CD4-positive, alpha-beta T cell treated with Interleukin-17A for 1 hour (primary cell): ENCODE measurements at regions not wholly inside any gene's neighbourhood (a gene's known extent, or its start where the extent isn't known, plus 50 kb on each side); places are given as distances from the start of the nearest gene placed in this dataset.
"Not testable (repeated sequence)": the region's sequence is repeated elsewhere in the genome, so short reads cannot be mapped to it uniquely, and the experiment has no call there.

ENCODE experiments used
- DNase-seq: peaks from one replicate; pipeline ENCODE4 v3.0.0-alpha.2; 2020

DNA sequence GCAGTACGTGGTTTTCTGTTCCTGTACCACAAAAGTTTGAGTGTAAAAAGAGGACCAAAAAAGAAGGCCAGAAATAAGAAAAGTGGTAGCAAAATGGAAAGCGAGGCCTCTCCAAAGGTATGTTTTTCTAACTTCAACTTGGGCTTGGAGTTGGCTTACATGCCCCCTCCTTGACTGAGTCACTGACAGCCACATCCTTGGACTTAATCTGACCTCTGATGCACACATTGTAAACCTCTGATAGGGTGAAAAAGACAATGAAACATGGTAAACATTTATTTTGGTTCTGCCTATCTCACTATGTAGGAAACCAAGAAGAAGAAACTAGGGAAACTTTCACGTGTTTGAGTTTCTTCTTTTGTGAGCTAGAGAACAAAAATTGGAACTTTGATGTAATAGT, 503.2 kb upstream of the ID4 start:
- DNase-seq: no peak

DNA sequence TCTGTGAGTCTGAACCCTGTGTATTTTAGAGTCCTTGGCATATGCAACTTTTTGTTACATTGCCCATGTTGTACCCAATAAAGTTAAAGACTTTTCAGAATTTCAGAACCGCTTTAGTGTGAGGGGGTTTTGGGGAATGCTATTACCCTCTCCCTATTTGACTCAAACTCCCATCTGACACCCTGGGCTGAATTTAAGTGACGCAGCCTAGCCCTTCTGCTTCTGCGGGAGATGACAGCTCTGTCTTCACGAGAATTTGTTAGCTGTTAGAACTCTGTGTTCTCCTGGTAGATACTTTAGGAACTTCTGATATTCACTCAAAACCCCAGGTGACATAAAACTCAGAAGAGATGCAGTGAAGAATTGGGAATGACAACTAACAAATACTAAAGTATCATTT, 500.6 kb upstream of the ID4 start:
- no peak for DNase-seq

DNA sequence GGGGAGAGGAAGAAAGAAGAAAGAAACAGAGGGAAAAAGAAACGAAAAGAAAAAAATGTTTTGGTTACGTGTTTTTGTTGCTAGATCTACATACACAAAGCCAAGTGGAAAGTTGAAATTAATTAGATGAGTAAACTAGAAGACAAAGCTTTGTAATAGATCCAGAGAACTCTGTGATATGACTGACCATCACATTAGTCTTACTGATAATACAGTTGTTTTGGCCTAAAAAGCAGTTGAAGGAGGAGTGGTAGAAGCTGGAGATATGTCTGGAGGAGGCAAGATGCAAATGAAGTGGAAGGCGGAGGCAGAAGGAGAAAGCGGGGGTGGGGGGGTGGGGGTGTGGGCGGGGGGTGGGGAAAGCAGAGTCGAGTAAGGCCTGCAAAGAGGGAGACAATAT, 500.1 kb upstream of the ID4 start:
- DNase-seq: no peak

DNA sequence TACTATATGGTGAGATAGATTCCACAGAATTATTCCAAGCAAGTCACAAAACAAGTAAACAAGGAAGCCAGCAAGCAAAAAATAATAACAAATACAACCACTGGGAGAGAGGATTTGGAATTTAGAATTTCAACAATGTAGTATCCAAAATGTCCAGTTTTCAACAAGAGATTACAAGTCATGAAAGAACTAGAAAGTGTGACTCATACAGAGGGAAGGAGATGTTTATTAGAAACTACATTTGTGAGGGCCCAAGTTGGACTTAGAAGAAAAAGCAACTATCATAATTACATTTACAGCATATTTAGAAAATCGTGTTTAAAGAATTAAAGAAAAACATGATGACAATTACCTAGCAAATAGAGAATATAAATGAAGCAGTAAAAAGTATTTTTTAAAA, 494.6 kb upstream of the ID4 start:
- no peak for DNase-seq

DNA sequence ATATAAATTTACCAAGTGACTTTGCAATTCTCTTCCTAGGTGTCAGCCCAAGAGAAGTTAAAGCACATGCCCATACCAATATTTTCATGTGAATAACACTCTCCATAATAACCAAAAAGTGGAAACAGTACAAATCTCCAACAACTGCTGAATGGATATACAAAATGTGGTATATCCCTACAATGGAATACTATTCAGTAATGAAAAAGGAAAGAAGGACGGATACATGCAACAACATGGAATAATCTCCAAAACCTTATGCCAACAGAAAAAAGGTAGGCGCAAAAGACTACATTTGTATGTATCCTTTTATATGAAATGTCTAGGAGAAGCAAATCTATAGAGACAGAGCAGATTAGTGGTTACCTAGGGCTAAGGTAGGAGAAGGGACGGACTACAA, 487.7 kb upstream of the ID4 start:
- DNase-seq: no peak

DNA sequence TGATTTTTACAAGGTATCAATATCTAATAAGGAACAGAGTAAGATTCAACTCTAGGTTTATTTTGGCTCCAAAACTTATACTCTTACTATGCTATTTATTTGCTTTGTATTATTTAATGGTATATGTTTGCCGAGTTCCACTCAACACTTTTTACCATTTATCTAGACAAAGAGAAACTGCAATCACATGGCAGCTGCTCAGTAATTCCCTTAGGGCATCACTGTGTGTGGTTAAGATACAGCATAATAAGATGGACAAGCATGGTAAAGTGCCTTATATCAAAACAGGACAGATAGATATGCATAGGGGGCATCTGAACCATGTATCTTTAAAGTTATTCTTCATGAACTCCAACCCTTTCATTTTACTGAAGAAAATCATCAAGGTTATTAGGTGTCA, 483.0 kb upstream of the ID4 start:
- DNase-seq: no peak

DNA sequence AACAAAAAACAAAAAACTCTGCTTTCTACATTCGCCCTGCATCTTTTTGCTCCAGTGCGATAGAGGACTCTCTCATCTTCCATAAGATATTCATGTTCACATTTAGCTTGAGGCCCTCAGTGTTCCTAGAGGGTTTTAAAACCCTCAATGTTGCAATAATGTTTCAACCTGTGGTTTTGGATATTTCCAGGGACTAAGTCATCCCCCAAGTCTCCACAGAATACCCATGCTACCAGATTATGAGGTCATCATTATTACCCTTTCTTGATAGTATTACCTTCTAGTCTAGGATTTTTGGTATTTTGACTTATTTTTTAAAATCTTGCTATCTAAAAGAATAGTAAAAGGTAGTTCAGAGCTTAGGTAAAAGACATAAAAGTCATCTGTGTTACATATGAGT, 480.5 kb upstream of the ID4 start:
- DNase-seq: no peak

DNA sequence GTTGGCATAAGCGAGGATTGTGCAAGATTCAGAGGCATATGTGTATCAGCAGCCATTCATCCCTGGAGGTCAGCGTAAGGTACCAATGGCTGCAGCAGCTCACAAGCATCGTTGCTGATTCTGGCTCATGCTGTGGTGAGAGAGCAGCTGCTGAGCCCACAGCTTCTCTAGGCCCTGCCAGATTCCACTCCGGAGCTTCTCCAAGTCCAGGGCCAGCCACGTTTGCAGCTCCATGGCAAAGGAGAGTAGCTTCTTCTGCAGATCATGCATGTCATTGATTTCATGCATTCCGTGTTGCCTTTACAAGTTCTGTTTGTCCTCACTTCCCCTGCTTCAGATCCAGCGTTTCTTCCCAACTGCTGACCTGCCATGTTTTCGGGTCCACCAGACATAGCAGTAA, 474.8 kb upstream of the ID4 start:
- DNase-seq: no peak

DNA sequence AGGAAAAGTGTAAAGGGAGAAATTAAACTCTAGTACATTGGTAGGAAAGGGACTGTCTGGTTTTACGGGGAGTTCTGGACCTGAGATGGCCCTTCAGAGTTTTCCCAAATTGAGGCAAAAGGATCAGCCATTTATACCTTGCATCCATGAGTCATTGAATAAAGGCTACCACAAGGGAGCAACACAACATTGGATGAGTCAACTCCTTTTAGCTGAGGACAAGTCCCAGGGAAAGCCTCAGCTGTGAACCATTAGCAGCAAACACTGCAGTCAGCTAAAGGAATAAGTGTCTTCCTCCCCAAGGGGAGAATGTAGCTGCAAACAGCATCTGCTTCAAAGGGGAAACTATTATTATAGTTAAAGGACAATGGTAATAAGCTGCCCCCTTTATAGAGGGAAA, 468.7 kb upstream of the ID4 start:
- DNase-seq: no peak

DNA sequence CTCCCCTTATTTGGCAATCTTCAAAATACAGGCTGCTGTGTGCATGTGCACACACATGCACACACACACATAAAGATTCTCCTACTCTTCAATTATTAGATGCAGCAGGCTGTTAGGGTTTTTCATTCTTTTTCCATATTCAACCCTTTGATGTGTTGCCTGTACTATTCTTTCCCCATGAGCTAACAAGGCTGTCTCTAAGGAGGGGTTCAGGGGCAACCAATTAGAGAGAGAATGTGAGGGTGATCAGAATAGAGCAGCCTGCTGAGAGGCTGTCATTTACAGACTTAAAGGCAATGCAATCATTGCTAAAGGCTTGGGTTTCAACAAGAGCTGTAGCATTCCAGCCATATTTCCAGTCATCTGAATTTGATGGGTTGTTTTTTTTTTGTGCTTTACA, 467.4 kb upstream of the ID4 start:
- DNase-seq: no peak

DNA sequence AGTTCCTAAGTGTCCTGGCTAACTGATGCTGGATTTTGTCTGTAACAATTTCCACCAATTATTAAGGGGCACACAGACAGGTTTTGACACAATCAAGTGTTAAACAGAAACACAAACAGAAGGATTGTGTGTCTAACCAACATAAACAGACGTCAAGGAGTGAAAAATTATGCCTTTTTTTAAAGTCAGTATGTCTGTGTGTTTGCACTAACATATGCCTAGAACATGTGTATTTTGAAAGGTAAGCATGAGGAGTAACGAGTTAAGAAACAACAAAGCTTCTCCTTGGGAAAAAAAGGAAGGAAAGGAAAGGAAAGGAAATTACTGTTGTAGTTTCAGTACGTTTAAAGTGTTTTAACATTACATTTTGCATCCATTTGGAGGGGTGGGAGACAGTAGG, 466.3 kb upstream of the ID4 start:
- no peak for DNase-seq

DNA sequence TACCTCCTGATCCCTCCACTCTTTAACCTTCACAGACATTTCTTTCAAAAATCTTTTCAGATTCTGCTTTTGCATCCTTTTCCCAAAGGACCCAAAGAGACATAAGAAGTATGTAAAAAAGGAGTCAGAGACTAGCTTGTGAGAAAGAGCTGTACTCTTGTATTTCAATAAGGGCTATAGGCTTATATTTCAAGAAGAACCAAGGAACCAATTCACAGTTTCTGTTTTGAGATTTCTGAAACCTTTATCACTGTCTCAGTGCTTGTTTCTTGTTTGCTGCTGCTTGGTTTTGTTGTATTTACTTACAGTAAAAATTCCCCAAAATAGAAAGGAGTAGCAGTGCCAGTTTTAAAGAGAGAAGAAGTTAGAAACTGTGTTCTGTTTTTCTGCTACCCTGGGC, 461.6 kb upstream of the ID4 start:
- DNase-seq: no peak

DNA sequence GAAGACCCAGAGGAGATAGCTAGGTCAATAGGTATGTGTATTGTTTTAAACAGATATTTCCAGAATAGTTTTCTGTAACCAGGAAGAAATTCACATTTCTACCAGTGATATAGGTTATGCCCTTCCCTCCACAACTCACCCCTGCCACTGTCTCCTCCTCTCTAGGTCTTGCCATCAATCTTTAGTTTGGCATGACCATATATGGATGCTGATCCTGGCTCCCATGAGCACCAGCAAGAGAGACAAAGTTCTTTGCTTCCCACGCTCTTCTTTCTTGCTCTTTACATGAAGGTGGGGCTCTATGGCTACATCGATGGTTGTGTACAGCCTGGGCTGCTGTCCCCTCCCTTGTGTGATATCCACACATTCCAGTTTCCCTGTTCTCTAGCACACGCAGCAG, 459.4 kb upstream of the ID4 start:
- no peak for DNase-seq

DNA sequence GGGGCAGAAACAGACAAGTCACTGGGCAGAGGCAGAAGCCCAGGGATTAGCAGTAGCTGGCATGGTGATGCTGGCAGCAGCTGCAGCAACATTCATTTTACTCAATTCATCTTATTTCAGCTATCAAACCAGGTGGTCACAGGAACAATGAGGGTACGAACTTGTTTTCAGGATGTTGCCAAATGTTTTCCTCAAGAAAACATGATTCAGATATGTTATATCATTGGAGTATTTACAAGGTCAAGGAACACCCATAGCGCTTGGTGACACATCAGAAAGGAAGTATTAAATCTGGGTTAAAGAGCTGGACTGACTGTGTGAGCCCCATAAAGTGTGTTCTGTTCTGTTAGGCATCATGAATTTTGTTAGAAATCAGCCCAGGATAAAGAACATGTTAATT, 456.9 kb upstream of the ID4 start:
- DNase-seq: no peak

DNA sequence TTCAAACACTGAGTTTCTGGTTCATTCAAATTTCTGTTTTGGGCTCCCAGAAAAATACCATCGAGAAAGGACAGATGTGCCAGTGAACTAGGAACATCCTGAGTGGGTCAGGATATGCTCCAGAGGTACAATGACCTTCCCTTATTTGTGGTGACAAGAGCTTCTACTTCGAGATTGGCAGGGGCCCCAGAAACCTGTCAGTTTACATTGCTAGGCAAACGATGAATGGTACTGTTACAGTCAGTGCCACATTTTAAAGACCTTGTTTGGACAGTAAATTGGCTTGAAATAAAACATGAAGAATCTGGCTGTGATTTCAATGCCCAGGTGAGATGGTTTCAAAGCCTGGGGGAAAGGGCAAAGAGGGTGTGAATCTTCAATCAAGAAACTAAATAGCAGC, 454.5 kb upstream of the ID4 start:
- no peak for DNase-seq

DNA sequence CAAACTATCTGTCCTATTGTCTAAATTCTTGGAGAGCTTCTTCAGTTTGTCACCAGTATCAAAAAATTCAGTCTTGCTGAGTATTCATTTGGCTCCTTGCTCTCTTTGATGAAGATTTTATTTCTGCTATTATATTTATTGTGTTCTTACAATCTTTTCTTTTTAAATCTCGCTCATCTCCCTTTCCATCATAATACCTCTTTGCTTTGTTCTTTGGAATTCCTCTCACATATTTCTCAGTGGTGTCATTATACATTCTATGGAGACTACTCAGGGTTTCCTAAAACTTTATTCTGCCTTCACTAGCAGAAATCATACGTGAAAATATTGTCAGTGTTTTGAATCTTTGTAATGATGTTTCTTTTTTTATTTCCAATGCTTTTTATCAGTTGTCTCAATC, 445.2 kb upstream of the ID4 start:
- DNase-seq: no peak

DNA sequence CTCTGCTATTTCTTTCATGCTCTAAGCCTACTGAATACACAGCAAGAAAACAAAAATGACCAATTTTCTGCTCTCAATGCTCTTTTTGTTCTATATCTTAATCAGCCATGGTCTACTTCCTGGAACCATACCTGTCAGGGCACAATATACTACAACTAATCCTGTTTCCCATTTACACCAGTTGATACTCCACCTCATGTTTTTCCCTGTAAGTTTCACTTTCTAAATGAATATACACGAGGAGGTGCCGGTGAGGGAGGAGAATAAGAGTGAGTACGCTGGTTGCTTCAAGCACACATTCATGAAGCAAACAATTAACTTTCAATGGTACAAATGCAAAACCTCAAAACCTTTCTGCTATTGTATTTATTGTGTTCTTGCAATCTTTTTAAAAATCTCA, 443.1 kb upstream of the ID4 start:
- DNase-seq: no peak

DNA sequence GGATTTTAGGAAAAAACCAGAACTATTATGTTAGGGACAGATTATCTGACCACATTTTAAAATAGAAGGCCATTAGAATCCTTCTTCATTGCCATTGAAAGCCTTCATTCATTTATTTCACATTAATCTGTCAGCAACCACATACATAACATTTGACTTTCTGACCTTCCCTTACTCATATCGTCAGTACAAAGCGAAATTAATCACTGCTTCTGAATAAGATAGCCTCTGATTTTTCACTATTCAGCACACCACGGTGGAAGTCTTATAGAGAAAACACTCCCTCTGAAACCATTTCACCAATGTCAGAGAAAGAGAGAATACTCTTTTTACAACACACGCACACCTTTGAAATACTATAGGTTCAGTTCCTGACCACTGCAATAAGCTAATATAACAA, 442.5 kb upstream of the ID4 start:
- DNase-seq: no peak

DNA sequence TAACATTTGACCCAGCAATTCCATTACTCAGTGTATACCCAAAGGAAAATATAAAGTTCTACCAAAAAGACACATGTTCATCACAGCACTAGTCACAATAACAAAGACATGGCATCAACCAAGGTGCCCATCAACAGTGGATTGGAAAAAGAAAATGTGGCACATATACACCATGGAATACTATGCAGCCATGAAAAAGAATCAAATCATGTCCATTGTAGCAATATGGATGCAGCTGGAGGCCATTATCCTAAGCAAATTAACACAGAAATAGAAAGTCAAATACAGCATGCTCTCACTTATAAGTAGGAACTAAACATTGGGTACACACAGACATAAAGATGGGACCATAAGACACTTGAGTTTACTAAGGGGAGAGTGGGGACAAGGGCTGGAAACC, 441.9 kb upstream of the ID4 start:
- DNase-seq: no peak

DNA sequence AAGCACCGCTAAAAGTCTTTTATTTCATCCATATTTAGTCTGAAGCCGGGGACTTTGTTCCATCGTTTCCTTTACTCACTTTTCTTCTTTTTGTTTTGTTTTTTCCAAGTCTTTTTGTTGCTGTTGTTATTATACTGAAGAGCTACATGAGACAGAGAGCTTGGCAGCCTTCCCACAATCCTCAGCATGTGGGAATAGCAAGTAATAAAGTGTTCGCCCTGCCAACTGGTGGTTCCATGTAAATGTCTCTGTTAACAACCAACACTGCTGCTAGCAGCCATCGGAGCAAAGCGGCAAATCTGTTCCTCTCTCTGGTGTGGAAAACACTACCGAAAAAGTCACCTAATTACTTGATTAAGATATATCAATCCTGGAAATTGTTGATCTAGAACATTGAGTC, 437.8 kb upstream of the ID4 start:
- DNase-seq: no peak

DNA sequence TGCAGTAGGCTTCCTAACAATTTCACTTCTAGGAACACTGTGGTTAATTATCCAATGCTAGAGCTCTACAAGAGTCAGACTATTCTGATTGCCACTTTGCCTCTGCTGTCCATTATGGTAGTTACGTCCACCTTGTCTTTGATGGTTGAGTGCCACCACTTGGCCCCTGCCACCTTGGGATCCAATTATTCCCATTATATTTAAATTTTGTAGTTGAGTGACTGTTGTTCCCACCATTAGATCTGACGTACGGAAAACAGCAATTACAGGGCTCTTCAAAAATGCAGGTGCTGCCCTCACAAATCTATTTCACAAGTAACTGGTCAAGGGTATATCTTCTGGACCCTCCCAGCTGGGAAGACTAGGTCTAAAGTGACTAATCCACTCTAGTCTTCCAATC, 432.3 kb upstream of the ID4 start:
- not testable (repeated sequence) for DNase-seq

DNA sequence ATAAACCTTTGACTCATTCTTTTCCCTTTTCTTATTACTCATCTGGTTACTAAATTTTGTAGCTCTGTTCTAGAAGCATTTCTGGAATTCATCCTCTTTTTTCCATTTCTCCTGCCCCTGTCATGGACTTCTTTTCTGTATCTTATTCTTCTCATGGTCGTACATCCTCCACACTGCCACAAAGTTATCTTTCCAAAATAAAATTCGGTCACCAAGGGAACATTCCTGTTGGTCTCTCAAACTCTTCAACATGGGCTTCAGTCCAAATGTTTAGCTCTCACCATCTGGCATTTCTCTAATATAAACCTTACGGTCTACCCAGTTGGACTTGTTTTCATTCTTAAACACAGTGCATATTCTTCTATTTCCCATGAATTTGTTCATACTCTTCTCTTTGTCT, 428.8 kb upstream of the ID4 start:
- no peak for DNase-seq

DNA sequence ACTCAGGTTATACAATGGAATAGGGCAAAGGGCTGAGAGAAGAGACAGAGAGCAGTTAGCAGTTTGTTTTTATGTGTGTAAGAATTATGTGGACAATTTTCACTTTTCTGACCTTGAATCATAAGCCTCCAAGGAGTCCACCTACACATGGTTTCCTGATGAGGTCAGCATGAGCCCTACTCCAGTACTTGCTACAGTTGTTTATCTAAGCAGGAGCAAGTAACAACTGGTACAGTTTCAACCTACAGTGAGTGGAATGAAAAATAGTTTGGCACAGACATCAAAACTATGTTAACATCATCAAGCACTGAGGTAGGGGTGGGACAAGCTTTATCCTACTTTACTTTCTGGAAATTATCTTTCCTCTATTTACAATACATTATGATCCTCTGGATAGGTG, 426.7 kb upstream of the ID4 start:
- DNase-seq: no peak

DNA sequence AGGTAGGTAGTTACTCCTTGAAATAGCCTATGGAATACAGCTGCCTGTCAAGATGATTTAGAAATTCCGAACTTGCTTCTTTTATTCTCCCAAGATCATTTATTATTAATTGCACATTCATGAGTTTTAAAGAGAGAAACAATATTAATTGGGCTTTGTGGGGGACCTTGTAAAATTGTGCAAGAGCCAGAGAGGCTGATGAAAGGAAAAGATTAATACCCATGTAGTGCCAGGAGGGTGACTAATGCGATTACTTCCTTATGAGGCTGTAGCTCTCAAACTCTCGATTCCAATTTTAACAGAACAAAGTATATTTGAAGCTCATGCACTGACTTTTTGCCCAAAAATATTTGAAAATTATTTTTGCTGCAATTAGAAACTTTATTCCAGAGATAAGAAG, 423.8 kb upstream of the ID4 start:
- no peak for DNase-seq

DNA sequence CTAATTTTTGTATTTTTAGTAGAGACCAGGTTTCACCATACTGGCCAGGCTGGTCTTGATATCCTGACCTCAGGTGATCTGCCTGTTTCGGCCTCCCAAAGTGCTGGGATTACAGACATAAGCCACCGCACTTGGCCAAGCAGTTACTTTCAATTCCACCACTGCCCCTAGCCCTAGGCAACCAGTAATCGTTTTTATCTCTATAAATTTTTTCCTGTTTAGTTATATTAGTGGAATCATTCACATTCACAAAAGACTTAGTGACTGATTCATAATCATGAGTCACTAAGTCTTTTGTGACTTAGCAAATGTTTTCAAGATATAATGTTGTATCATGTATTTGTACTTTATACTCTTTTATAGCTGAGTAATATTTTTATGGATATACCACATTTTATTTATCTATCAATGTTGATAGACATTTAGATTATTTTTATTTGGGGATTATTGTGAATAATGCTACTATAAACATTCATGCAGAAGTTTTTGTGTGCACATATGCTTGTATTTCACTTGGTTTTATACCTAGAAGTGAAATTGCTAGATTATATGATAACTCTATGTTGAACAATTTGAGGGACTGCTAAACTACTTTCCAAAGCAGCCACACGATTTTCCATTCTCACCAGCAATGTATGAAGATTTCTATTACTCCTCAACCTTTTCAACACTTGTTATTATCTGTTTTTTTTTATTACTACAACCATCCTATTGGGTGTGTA, 421.4 kb upstream of the ID4 start:
- DNase-seq: no peak

DNA sequence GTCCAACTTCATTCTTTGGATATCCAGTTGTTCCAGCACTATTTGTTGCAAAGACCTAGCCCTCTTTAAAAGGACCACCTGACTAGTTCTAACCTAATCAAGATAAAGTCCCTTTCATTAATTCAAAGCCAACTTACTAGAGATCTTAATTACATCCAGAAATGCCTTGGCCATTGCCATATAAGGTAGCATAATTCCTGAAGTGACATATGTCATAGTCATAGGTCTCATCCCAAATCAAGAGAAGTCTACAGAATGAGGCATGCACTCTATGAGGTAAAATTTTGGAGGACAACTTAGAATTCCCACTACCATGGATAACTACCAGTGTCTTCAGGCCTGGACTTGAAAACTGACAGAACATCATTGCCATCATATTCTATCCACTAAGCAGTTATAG, 420.4 kb upstream of the ID4 start:
- DNase-seq: no peak
